ENCODE measurements at regions not wholly inside any gene's neighbourhood (a gene's known extent, or its start where the extent isn't known, plus 50 kb on each side); places are given as distances from the start of the nearest gene placed in this dataset.

GRCh38 chr12:59444932-59445331, 150.9 kb upstream of the SLC16A7 start:
- TF ChIP-seq, protein P1, sequence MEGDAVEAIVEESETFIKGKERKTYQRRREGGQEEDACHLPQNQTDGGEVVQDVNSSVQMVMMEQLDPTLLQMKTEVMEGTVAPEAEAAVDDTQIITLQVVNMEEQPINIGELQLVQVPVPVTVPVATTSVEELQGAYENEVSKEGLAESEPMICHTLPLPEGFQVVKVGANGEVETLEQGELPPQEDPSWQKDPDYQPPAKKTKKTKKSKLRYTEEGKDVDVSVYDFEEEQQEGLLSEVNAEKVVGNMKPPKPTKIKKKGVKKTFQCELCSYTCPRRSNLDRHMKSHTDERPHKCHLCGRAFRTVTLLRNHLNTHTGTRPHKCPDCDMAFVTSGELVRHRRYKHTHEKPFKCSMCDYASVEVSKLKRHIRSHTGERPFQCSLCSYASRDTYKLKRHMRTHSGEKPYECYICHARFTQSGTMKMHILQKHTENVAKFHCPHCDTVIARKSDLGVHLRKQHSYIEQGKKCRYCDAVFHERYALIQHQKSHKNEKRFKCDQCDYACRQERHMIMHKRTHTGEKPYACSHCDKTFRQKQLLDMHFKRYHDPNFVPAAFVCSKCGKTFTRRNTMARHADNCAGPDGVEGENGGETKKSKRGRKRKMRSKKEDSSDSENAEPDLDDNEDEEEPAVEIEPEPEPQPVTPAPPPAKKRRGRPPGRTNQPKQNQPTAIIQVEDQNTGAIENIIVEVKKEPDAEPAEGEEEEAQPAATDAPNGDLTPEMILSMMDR (conservative IDR thresholded peaks at IDR 0.05; ENCODE audit: low read length): peak; percentile 68
- no peak for TF ChIP-seq EZH2phosphoT487 (IDR thresholded peaks at IDR 0.05; ENCODE audit: borderline replicate concordance)
